ENCODE measurements at regions not wholly inside any gene's neighbourhood (a gene's known extent, or its start where the extent isn't known, plus 50 kb on each side); places are given as distances from the start of the nearest gene placed in this dataset.

DNA sequence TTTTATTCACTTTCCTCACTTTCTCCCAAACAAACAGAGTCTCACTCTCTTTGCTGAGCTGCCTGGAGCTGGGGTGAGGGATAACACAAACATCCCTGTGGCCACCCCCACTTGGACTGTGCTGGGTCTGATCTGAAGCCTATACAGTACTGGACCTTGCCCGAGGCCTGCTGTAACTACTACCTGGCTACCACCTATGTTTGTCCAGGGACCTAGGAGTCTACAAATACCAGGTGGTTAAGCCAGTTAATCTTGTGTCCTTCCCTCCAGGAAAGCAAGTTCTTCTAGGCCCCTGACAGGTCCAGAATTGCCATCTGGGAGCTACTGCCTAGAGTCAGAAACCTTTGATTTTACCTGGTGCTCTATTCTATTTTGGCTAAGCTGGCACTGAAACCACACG, 87.3 kb downstream of the RTL3 start:
- TF ChIP-seq POLR2AphosphoS5 (IDR thresholded peaks at IDR 0.05; ENCODE audit: low read depth): no peak
- TF ChIP-seq, protein P1, sequence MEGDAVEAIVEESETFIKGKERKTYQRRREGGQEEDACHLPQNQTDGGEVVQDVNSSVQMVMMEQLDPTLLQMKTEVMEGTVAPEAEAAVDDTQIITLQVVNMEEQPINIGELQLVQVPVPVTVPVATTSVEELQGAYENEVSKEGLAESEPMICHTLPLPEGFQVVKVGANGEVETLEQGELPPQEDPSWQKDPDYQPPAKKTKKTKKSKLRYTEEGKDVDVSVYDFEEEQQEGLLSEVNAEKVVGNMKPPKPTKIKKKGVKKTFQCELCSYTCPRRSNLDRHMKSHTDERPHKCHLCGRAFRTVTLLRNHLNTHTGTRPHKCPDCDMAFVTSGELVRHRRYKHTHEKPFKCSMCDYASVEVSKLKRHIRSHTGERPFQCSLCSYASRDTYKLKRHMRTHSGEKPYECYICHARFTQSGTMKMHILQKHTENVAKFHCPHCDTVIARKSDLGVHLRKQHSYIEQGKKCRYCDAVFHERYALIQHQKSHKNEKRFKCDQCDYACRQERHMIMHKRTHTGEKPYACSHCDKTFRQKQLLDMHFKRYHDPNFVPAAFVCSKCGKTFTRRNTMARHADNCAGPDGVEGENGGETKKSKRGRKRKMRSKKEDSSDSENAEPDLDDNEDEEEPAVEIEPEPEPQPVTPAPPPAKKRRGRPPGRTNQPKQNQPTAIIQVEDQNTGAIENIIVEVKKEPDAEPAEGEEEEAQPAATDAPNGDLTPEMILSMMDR (IDR thresholded peaks at IDR 0.05; ENCODE audit: insufficient read depth, low read length): no peak
